ENCODE measurements at regions not wholly inside any gene's neighbourhood (a gene's known extent, or its start where the extent isn't known, plus 50 kb on each side); places are given as distances from the start of the nearest gene placed in this dataset.

DNA sequence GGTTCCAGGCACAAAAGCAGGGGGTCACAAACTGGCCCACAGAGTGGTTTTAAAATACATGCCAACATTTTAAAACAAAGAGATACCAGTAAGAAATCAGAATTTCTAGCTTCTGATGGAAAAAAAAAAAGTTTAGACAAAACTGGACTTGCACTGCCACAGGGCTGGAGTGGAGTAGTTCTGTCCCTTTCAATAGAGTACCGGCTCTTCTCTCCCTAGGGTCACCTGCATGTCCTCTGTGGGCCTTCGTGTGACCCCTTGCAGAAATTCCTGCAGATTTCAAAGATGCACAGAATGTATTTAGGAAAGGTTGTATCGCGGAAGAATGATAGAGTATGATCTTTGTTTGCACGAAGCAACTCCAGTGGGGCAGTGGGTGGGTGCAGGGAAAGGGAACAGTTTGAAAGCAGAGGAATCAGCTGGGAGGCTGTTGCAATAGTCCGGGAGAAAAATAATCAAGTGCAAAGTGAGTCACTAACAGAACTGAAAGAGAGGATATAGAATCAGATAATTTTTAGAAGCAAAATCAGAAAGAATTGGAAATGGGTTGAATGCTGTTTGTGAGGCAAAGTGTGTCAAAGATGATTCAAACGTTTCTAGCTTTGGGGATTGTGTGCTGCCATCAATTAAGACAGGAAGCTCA is 97.3 kb upstream of the STXBP5 start:
- CTCF ChIA-PET: interaction anchor here (1.6 kb wide), 1 partner anchor 9 kb away, joined by 5 read pairs; no protein-coding TSS in a partner anchor
- POLR2A ChIA-PET: no interaction called here
- peak; percentile 29 for DNase-seq (ENCODE audit: low read depth, low spot score)
- TF ChIP-seq, protein P1, sequence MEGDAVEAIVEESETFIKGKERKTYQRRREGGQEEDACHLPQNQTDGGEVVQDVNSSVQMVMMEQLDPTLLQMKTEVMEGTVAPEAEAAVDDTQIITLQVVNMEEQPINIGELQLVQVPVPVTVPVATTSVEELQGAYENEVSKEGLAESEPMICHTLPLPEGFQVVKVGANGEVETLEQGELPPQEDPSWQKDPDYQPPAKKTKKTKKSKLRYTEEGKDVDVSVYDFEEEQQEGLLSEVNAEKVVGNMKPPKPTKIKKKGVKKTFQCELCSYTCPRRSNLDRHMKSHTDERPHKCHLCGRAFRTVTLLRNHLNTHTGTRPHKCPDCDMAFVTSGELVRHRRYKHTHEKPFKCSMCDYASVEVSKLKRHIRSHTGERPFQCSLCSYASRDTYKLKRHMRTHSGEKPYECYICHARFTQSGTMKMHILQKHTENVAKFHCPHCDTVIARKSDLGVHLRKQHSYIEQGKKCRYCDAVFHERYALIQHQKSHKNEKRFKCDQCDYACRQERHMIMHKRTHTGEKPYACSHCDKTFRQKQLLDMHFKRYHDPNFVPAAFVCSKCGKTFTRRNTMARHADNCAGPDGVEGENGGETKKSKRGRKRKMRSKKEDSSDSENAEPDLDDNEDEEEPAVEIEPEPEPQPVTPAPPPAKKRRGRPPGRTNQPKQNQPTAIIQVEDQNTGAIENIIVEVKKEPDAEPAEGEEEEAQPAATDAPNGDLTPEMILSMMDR (IDR thresholded peaks at IDR 0.05; ENCODE audit: insufficient read depth, low read length, missing control alignments): no peak
- H3K4me3 ChIP-seq (ENCODE audit: low read depth, low read length): no peak overlapping the region

DNA sequence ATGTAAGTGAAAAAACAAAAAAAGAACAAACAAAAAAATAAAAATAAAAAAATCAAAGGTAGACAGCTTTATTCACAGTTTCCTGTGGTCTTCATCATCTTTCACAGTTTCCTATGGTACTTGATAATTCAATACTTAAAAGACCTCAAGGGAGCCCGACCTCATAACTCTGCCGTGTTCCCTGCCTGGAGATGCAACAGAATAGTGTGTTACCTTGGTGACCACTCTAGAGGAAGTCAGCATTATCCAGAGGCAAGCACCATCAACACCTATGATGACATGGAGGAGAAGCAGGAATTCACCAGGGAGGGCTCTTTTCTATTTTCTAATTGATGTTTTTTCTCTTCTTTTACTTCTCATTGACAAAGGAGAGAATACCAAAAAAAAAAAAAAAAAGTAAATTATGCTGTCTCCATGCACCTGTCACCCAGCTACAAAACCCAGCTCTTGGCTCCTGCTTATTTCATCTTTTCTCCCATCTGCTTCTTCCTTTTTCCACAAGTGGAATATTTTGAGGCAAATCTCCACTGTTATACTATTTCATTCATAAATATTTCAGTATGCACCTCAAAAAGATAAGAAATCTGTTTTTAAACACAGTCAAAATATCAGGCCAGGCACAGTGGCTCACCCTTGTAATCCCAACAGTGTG is 95.8 kb upstream of the STXBP5 start:
- no peak for DNase-seq (ENCODE audit: low read depth, low spot score)
- POLR2A ChIA-PET: no interaction called here
- no peak overlapping the region for H3K4me3 ChIP-seq (ENCODE audit: low read depth, low read length)
- CTCF ChIA-PET: interaction anchor here (1.6 kb wide), 1 partner anchor 10 kb away, joined by 5 read pairs; no protein-coding TSS in a partner anchor
- TF ChIP-seq, protein P1 (IDR thresholded peaks at IDR 0.05; ENCODE audit: insufficient read depth, low read length, missing control alignments): no peak

DNA sequence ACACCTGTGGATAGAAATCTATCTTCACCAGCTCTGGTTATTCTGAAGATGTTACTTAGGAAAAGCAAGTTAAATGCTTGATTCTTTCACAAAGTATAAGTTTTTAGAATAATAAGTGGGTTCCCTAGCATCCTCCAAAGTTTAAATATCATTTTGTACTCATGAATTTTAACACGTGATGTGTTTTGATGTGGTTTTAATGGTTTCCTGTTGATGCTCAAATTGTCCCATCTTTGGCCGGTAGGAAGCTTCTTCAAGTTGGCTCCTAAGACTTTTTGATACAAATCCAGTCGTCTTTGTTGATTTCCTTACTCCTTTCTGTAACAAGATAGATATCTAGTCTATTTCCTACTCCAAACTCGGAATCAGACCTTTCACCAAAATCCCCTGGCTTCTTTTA is 94.5 kb upstream of the STXBP5 start:
- CTCF ChIA-PET: interaction anchor here (0.7 kb wide), 1 partner anchor 197 kb away, joined by 3 read pairs; no protein-coding TSS in a partner anchor

GRCh38 chr6:147116056-147116455 is 88.2 kb upstream of the STXBP5 start:
- ChIA-PET CTCF (interaction anchor here (1.9 kb wide), 1 partner anchor 11 kb away, joined by 4 read pairs; no protein-coding TSS in a partner anchor), POLR2A (no interaction called here)

More for the DNA sequence above, 94.5 kb upstream of the STXBP5 start:
- POLR2A ChIA-PET: no interaction called here
- TF ChIP-seq, protein P1 (IDR thresholded peaks at IDR 0.05; ENCODE audit: insufficient read depth, low read length, missing control alignments): no peak
- no peak overlapping the region for H3K4me3 ChIP-seq (ENCODE audit: low read depth, low read length)
- no peak for DNase-seq (ENCODE audit: low read depth, low spot score)

DNA sequence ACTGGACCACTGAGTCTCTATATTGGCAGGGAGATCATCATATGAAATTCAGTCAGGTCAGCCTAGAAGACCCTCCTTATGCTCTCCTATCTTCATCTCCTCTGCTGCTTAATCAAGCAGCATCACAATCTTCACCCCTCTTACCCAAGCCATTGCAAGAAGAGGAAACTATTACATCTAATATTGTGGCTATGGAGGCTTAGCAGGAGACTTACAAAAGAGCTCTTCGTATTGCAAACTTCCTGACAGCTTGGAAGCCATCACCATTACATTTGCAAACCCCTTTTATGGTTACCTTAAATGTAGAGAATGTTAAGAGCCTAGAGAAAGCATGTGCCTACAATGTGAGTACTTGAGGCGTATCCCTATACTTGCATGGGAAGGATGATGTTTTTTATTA is 87.2 kb upstream of the STXBP5 start:
- TF ChIP-seq, protein P1 (IDR thresholded peaks at IDR 0.05; ENCODE audit: insufficient read depth, low read length, missing control alignments): no peak
- ChIA-PET POLR2A (no interaction called here), CTCF (no interaction called here)
- no peak overlapping the region for H3K4me3 ChIP-seq (ENCODE audit: low read depth, low read length)
- DNase-seq (ENCODE audit: low read depth, low spot score): no peak

More at GRCh38 chr6:147116056-147116455, 88.2 kb upstream of the STXBP5 start:
- DNase-seq (ENCODE audit: low read depth, low spot score): no peak
- no peak overlapping the region for H3K4me3 ChIP-seq (ENCODE audit: low read depth, low read length)
- TF ChIP-seq, protein P1 (IDR thresholded peaks at IDR 0.05; ENCODE audit: insufficient read depth, low read length, missing control alignments): no peak

DNA sequence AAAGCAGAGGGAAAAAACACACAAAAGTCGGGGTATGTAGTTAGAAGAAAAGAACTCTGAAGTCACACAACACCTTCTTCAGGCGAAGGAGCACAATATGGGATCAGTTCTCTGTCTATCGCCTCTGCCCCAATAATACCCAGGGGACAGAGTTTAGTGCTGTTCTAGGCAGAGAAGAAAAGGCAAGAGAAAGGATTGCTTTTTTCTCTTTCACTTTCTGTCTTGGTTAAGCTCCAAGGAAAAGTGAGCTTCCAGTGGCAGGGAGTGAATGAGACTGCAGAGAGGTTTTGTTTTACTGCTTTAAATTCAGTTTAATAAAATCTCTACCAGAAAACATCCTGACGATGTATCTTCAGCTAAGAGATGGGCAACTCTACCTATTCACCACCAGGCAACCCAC is 86.6 kb upstream of the STXBP5 start:
- no peak overlapping the region for H3K4me3 ChIP-seq (ENCODE audit: low read depth, low read length)
- ChIA-PET POLR2A (interaction anchor here (0.6 kb wide), 1 partner anchor 1127 kb away, joined by 3 read pairs; no protein-coding TSS in a partner anchor), CTCF (no interaction called here)
- TF ChIP-seq, protein P1 (IDR thresholded peaks at IDR 0.05; ENCODE audit: insufficient read depth, low read length, missing control alignments): no peak
- no peak for DNase-seq (ENCODE audit: low read depth, low spot score)

Measured in AG04449 (cell line).